Astrocyte (in vitro differentiated cells and primary cell): ENCODE measurements at regions not wholly inside any gene's neighbourhood (a gene's known extent, or its start where the extent isn't known, plus 50 kb on each side); places are given as distances from the start of the nearest gene placed in this dataset.
"Not testable (repeated sequence)": the region's sequence is repeated elsewhere in the genome, so short reads cannot be mapped to it uniquely, and the experiment has no call there.

ENCODE experiments used
- EZH2 ChIP-seq: IDR thresholded peaks from 2 replicates; pipeline ENCODE4 v1.6.1; 2012; ENCODE audit warnings: mild to moderate bottlenecking, low read length, inconsistent platforms; ENCODE audit not compliant: insufficient read depth
- TF ChIP-seq, protein P1 (sequence below): IDR thresholded peaks from 2 replicates; pipeline ENCODE4 v1.5.1; 2011; ENCODE audit warnings: low read depth, mild to moderate bottlenecking, inconsistent platforms, low read length, moderate library complexity; ENCODE audit not compliant: insufficient read depth

- TF ChIP-seq, protein P1, sequence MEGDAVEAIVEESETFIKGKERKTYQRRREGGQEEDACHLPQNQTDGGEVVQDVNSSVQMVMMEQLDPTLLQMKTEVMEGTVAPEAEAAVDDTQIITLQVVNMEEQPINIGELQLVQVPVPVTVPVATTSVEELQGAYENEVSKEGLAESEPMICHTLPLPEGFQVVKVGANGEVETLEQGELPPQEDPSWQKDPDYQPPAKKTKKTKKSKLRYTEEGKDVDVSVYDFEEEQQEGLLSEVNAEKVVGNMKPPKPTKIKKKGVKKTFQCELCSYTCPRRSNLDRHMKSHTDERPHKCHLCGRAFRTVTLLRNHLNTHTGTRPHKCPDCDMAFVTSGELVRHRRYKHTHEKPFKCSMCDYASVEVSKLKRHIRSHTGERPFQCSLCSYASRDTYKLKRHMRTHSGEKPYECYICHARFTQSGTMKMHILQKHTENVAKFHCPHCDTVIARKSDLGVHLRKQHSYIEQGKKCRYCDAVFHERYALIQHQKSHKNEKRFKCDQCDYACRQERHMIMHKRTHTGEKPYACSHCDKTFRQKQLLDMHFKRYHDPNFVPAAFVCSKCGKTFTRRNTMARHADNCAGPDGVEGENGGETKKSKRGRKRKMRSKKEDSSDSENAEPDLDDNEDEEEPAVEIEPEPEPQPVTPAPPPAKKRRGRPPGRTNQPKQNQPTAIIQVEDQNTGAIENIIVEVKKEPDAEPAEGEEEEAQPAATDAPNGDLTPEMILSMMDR = not testable (repeated sequence)
- TF ChIP-seq EZH2 = not testable (repeated sequence)
These were observed 101.8 kb downstream of the ATP6V0E2 start for GRCh38 chr7:149975608-149976007.
